HG02870 (cell line): ENCODE measurements at regions not wholly inside any gene's neighbourhood (a gene's known extent, or its start where the extent isn't known, plus 50 kb on each side); places are given as distances from the start of the nearest gene placed in this dataset.
A peak's percentile ranks its signal among the peaks of the same experiment; 100 is the strongest.
"Not testable (repeated sequence)": the region's sequence is repeated elsewhere in the genome, so short reads cannot be mapped to it uniquely, and the experiment has no call there.

Experiments
- ATAC-seq: cut with Tn5 transposase; IDR thresholded peaks from one replicate; pipeline ENCODE4 v1.9.1; 2021; ENCODE audit warnings: mild to moderate bottlenecking, moderate library complexity; ENCODE audit not compliant: unreplicated experiment

GRCh38 chr13:44668688-44669087 is 92.6 kb upstream of the TSC22D1 start:
- no peak for ATAC-seq

- peak; percentile 85 for ATAC-seq
These were observed 91.8 kb upstream of the TSC22D1 start for GRCh38 chr13:44667943-44668342.

- ATAC-seq: not testable (repeated sequence)
These were observed 90.4 kb upstream of the TSC22D1 start for GRCh38 chr13:44666538-44666937.

GRCh38 chr13:44664308-44664707 is 88.2 kb upstream of the TSC22D1 start:
- no peak for ATAC-seq

GRCh38 chr13:44662515-44662914 is 86.4 kb upstream of the TSC22D1 start:
- ATAC-seq: no peak

- no peak for ATAC-seq
These were observed 85.8 kb upstream of the TSC22D1 start for GRCh38 chr13:44661936-44662335.

- ATAC-seq: no peak
These were observed 83.9 kb upstream of the TSC22D1 start for GRCh38 chr13:44660050-44660449.

GRCh38 chr13:44652962-44653660 is 77.0 kb upstream of the TSC22D1 start:
- no peak for ATAC-seq

GRCh38 chr13:44652168-44652567 is 76.0 kb upstream of the TSC22D1 start:
- ATAC-seq: no peak

GRCh38 chr13:44651724-44652123 is 75.6 kb upstream of the TSC22D1 start:
- no peak for ATAC-seq

- no peak for ATAC-seq
These were observed 75.1 kb upstream of the TSC22D1 start for GRCh38 chr13:44651209-44651608.

GRCh38 chr13:44649834-44650233 is 73.7 kb upstream of the TSC22D1 start:
- no peak for ATAC-seq

- ATAC-seq: no peak
These were observed 72.9 kb upstream of the TSC22D1 start for GRCh38 chr13:44649104-44649428.

GRCh38 chr13:44648392-44649103 is 72.4 kb upstream of the TSC22D1 start:
- no peak for ATAC-seq

GRCh38 chr13:44647560-44647959 is 71.4 kb upstream of the TSC22D1 start:
- ATAC-seq: not testable (repeated sequence)

GRCh38 chr13:44646044-44646443 is 69.9 kb upstream of the TSC22D1 start:
- no peak for ATAC-seq

GRCh38 chr13:44643256-44643655 is 67.1 kb upstream of the TSC22D1 start:
- ATAC-seq: no peak

- no peak for ATAC-seq
These were observed 61.5 kb upstream of the TSC22D1 start for GRCh38 chr13:44637581-44637980.

- no peak for ATAC-seq
These were observed 53.5 kb upstream of the TSC22D1 start for GRCh38 chr13:44629465-44630183.

- not testable (repeated sequence) for ATAC-seq
These were observed 52.7 kb upstream of the TSC22D1 start for GRCh38 chr13:44628826-44629225.

GRCh38 chr13:44627441-44627840 is 51.3 kb upstream of the TSC22D1 start:
- ATAC-seq: no peak

GRCh38 chr13:44626176-44626575 is 50.0 kb upstream of the TSC22D1 start:
- no peak for ATAC-seq
